Hippocampal formation (tissue), 2 donors: ENCODE measurements at regions not wholly inside any gene's neighbourhood (a gene's known extent, or its start where the extent isn't known, plus 50 kb on each side); places are given as distances from the start of the nearest gene placed in this dataset.
"Not testable (repeated sequence)": the region's sequence is repeated elsewhere in the genome, so short reads cannot be mapped to it uniquely, and the experiment has no call there.

Experiments
- DNase-seq, 2 donors: peaks; one replicate each; lab custom pipeline; 2025; lab: John Stamatoyannopoulos, UW

DNA sequence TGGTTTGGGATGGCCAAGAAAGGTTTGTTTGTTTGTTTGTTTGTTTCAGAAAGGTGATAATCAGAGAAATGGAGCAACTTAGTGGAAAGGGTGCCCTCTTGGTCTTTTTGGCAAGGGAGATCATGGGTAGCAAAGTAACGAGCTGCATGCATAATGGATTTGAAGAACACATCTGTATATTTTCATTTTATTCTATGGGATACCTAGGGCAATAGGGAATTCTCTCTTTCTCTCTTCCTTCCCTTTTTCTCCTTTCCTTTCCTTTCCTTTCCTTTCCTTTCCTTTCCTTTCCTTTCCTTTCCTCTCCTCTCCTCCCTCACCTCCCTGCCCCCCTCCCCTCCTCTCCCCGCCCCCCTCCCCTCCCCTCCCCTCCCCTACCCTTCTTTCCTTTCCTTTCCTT lies 492.1 kb downstream of the NEBL start:
- no peak for DNase-seq

DNA sequence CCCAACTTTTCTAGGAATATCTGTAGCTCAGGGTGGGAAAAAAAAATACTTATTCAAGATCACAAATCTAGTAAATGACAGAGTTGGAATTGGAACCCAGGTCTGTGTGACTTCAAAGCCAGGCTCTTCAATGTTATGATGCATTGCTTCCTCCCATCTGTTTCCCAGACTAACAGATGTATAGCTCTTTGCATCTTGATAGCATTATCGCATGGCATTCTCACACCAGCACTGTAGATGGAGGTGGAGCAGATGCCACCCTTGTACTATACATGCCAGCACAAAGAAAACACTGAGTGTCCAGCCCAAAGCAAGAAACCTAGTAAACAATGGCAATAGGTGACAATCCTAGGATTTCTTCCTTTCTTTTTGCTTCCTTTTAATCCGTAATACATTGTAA lies 497.3 kb downstream of the NEBL start:
- DNase-seq = no peak

GRCh38 chr10:20396701-20397100 lies 500.4 kb downstream of the NEBL start:
- no peak for DNase-seq

- no peak for DNase-seq
Measured at GRCh38 chr10:20396205-20396604, 500.9 kb downstream of the NEBL start.

DNA sequence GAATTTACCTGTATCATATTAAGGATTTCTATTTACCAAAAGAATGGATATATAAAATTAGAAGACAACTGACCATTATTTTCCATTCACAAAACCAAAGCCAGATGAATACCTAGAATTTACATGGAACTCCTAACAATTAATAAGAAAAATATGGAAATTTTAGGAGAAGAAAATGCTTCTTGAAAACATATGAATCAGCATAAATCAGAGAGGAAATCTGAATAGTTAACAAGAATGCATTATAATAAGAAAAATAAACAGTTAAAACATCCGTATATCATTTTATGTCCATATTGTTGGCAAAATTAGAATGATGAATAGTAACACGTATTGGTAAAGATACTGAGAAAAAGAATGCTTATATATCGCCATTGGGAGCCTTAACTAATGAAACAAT lies 505.5 kb downstream of the NEBL start:
- no peak for DNase-seq

DNA sequence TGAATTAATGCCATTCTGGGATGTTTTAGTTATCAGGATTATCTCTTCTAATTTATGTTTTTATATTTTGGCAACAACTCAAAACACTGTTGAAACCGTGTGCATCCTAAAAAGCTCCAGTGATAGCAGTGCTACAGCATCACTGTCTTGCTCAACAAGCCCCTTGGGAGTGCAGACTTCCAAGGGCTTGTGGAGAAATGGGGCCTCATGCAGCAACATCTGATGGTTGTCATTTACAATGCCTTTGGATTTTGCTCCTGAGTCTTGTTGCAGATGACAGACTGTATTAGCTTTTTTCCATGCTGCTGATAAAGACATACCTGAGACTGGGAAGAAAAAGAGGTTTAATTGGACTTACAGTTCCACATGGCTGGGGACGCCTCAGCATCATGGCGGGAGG lies 515.4 kb downstream of the NEBL start:
- no peak for DNase-seq

DNA sequence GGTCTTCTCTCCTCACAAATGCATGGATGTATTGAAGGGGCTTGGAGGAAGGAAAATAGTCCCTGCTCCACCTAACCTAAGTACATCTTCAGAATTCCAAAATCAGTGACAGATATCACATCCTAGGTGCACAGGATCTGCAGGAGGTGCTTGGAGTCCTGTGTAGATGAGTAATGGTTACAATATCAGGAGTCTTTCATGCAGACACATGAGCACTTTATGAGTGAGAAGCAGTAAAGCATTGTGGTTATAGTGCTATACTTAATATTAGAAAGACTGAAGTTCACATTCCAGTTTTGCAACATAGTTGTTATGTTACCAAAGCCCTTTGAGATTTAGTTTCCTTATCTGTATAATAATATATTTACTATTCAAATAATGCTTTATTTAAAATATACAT lies 516.7 kb downstream of the NEBL start:
- DNase-seq = no peak

DNA sequence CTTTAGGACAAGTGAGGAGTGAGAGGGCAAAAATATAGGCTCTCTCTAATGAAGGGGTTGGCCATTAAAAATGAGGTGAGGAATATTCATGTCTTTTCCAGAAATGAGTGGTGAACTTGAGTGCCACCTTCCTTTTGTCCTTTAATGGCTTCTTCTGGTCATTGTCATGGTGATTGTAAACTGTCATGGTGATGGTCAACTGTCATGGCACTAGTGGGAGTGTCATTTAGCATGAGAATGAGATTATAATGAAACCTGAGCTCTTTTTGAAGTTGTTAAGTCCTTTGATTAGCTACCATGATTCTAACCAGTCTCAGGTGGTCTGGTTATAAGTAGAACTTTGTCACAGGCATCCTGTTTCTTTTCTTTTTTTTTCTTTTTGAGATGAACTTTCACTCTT lies 524.4 kb downstream of the NEBL start:
- DNase-seq = no peak

DNA sequence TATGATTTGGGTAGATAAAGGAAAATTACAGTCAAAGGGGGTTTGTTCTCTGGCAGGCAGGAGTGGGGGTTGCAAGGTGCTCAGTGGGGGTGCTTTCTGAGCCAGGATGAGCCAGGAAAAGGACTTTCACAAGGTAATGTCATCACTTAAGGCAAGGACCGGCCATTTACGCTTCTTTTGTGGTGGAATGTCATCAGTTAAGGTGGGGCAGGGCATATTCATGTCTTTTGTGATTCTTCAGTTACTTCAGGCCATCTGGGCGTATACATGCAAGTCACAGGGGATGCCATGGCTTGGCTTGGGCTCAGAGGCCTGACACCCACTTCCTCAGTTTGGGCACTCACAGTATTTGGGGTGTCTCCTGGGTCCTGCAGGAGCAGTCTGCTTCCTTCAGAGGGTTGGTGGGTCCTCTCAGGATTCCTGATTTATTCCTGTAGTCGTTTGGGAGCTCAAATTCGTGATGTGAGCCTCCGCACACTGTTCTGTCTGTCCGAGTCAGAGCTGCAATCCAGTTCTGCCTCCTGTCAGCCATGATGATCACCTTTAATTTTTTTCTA lies 526.1 kb downstream of the NEBL start:
- DNase-seq = not testable (repeated sequence)

- no peak for DNase-seq
Measured at GRCh38 chr10:20369863-20370736, 527.0 kb downstream of the NEBL start.

DNA sequence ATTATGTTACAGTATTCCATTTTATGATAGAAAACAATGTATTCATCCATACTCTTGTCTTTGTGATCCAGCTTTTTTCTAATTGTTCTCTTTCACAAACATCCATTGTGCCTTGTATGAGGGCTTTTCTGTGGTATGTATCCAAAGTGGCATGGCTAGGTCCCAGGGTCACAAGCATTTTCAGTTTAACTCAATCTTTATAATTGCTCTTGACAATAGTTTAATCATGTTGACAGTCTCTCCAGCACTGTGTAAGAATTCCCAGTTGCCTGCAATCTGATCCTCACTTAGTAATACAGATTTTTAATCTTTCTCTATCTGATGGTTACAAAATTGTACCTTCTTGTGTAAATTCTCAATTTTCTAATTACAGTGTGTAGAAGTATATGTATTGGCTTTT lies 533.4 kb downstream of the NEBL start:
- DNase-seq = no peak

DNA sequence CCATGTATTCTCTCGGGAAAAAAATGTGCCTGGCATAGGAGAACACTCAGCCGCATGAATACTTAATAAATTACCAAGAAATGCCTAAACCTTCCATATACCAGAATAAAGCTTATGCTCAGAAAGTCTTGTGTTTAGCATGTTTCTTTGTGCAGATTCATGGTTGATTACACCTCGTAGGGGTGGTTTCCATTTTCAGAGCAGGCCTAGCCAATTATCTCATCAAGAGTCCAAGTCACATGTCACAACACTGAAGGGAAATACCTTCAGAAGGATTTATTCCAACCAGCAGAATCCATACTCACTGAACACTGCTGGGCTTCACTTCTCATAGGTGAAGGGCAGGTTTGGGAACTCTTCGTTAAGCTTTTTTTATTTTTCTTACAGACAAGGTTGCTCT lies 539.7 kb downstream of the PLXDC2 start:
- DNase-seq = no peak

GRCh38 chr10:20355011-20355410 lies 538.8 kb downstream of the PLXDC2 start:
- DNase-seq = no peak

GRCh38 chr10:20354166-20354565 lies 537.9 kb downstream of the PLXDC2 start:
- no peak for DNase-seq

- DNase-seq = no peak
Measured at GRCh38 chr10:20350509-20350908, 534.3 kb downstream of the PLXDC2 start.

DNA sequence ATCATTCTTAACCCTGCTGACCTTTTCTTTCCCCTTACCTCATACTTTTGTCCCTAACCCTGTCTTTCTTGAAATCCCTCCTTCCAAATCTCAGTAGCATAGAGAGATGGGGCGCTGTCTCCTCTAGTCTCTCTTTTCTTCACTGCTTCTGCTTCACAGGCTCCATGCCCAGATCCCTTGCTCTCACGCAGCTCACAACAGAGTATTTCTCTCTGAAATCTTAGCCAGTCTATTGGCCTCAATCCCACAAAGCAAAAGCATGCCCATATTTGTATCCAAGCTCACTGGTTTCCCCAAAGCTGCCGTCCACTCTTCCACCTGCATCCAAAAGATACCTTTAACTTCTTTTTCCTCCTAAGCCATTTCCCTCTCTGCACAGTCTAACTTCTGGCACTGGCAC lies 526.8 kb downstream of the PLXDC2 start:
- no peak for DNase-seq
